Right renal pelvis (tissue), 4 donors: ENCODE measurements at regions not wholly inside any gene's neighbourhood (a gene's known extent, or its start where the extent isn't known, plus 50 kb on each side); places are given as distances from the start of the nearest gene placed in this dataset.
"Not testable (repeated sequence)": the region's sequence is repeated elsewhere in the genome, so short reads cannot be mapped to it uniquely, and the experiment has no call there.

Source experiments
- DNase-seq, 4 donors: peaks; one replicate each; pipeline ENCODE4 v3.0.0-alpha.2; 2013; ENCODE audit warnings: low read depth in 4 of 4, low spot score in 3 of 4, missing footprints in 1 of 4

GRCh38 chr9:67153501-67153900 is 161.2 kb upstream of the SPATA31A3 start:
- DNase-seq, result not testable (repeated sequence)

DNA sequence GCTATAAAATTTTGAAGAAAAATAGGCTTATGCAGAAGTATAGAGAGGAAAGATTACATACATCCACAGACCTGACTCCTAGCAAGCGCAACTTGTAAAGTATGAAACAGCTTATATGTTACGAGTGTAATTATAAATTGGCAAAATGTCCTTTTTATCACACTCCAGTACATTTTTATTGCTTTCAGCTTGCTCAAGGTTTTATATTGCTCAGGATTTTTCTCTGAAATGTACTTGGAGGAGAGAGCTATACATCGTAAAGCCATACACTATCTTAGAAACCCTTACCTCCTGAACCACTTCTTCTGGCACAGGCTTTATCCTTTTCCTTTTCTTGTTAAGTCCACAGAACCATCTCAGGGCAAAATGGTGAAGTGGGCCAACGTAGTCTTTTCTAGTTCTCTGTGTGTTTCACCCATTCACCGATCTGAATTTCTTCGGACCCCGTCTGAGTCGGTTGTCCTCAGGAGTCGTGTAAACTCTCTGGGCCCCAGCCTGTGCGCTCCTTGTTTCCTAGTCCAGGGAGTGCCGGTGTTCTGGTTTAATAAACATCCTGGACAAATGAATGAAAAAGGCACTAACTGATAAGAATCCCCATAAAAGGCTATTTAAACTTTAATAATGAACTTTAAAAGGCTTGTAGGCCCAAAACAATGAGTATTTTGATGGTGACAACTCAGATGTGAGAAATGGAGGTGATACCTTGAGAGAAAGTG is 150.2 kb upstream of the SPATA31A3 start:
- DNase-seq, result not testable (repeated sequence)

DNA sequence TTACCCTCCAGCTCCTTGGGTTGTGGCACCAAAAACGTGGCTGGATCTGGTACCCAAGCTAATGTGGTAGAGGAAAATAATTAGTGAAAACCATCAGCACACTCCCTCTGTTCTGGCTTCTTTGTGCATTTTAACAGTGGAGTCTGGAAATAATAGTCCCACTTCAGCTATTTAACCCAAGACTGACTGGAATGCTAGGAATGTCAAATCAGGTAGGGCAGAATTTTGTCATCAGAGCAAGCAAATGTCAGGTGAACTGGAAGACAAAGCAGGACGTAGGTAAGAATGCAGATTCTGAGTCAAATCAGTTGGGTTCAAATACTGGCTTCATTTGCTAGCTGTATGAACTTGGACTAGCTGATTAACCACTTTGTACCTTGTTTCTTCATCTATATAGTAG is 144.0 kb upstream of the SPATA31A3 start:
- DNase-seq, result not testable (repeated sequence)

GRCh38 chr9:67133124-67133523 is 140.8 kb upstream of the SPATA31A3 start:
- DNase-seq, result not testable (repeated sequence)

DNA sequence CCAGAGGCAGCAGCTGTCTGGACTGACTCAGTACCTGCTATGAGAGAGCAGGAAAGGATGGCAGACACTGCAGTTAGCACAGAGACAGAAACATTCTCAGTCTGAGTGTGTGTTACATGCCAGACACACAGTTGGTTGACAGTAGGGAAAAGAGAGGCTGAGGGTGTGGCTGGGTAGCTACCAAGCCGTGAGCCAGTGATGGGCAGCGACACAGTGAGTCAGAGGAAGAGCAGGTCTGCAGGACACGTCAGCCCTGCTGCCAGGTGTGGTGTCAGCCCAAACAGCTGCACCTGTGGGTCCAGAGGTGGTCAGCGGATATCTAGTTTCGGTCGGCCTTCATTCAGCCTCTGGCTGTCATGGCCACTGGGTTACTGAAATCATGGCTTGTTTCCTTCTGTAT is 124.4 kb upstream of the SPATA31A3 start:
- DNase-seq, result not testable (repeated sequence)

DNA sequence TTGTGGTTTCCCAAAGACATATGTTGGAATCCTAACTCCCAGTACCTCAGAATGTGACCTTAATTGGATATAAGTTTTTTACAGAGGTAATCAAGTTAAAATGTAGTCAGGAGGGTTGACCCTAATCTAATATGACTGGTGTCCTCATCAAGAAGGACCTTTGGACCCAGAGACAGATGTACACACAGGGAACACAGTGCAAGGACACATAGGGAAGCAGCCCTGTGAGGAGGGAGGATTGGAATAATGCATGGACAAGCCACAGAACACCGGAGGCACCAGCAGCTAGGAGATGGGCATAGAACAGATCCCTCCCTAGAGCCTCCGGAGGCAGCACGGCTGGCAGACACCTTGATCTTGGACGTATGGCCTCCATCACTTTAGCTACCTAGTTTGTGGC is 119.8 kb upstream of the SPATA31A3 start:
- DNase-seq, result not testable (repeated sequence)

- DNase-seq, result not testable (repeated sequence)
Observed at GRCh38 chr9:67111733-67112132, 119.4 kb upstream of the SPATA31A3 start.

DNA sequence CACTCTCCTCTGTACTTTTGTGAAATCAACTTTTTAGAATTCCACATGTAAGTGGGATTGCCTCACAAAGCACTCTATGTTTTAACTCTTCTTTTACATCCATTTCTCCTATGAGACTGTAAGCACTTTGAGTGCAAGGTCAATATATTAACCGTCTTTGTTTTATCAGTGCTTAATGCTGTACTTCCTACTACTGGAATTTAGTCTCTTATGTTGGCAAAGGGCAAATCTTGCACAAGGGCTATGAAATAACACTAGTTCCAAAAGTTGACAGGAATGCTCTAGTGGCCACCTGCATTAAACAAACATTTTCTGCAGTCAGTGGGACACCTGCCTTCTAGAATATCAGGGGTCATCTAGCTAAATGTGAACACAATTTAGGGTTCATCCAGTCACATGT is 117.5 kb upstream of the SPATA31A3 start:
- not testable (repeated sequence) for DNase-seq

DNA sequence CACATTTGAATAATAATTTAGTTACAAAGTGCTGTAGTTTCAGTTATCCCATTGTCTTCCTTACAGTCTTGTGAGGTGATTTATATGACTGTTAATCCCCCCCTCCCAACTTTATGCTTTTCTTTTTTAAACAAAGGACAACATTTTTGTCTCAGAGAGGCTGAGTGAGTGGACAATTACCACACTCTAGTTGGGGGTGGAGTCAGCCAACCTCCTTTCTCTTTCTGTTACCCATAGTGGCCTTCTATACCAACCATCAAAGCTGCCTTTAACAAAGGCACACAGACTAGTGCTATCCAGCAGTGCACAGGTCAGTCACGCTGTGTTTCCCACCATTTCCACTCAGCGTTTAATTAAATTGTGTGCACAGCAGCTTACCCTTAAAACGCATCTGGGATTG is 114.3 kb upstream of the SPATA31A3 start:
- not testable (repeated sequence) for DNase-seq

- not testable (repeated sequence) for DNase-seq
Observed at GRCh38 chr9:67102506-67103276, 110.3 kb upstream of the SPATA31A3 start.

DNA sequence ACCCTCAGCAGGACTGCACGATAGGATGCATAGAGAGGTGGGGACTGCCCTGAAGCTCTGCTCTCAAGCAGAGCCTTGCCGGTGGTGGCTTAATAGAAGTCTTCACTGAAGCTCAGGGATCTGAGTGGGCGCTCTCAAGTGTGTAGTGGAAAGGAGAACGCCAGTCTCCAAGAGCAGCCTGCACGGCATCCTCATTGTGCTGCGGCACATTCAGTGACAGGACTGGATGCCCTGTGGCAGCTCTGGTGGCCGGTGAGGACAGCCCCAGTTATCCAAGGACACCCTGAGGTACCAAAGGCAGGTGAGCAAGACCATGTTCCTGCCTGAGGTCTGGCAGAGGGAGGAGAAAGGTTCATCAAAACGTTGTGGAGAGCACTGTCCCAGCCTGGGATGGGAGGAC is 98.8 kb upstream of the SPATA31A3 start:
- not testable (repeated sequence) for DNase-seq

GRCh38 chr9:67086862-67087261 is 94.5 kb upstream of the SPATA31A3 start:
- DNase-seq, result not testable (repeated sequence)

- not testable (repeated sequence) for DNase-seq
Observed at GRCh38 chr9:67066140-67066539, 73.8 kb upstream of the SPATA31A3 start.

DNA sequence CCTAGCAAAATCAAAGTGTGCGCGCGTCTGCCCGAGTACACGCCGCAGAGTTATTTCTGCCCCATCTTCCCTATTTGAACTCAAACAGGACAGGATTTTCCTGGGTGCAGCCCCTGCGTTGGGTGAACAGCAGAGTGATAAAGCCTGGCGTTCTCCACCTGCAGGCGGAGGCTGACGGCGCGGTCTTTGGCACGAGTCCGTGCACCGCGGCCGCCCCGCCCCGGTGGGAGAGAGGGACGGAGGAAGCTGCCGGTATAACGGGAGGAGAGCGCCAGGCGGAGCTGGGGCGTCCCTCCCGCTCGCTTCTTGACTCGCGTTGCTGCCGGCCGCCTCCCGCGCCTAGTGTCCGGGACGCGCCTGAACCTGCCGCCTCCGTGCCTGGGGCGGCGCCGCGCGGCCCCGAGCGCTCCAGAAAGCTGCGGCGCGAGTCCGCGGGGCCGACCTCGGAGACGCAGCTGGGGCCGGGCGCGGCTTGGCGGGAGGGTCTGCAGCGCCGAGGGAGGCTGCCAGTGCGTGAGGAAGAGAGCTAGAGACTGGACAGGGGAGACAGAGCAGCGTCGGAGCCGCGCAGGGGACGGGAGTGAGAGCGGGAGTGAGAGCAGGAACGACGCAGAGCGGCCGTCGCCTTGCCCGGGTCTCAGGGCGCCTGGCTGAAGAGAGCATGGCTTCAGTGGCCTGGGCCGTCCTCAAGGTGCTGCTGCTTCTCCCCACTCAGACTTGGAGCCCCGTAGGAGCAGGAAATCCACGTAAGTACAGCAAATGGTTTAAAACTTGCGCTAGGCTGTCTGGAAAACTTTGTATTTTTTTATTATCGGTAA is 66.8 kb upstream of the SPATA31A3 start:
- peak in 2 of 4 donors; percentile 7 to 18 for DNase-seq
